Aorta (tissue), 5 donors: ENCODE measurements at regions not wholly inside any gene's neighbourhood (a gene's known extent, or its start where the extent isn't known, plus 50 kb on each side); places are given as distances from the start of the nearest gene placed in this dataset.

Source experiments
- ATAC-seq: fragments of 200-7000 bp; cut with Tn5 transposase; one replicate; pipeline ENCODE4 v1.9.1; 2022; ENCODE audit warnings: moderate library complexity; ENCODE audit not compliant: low FRiP score
- DNase-seq, 2 donors: peaks; one replicate each; pipeline ENCODE4 v3.0.0-alpha.2; 2020
- H3K27ac ChIP-seq, 2 donors: one replicate each; pipeline ENCODE4 v1.5.1; 2013; ENCODE audit warnings: low read length in 2 of 2, mild to moderate bottlenecking in 2 of 2, moderate library complexity in 2 of 2, control low read depth in 1 of 2, inconsistent platforms in 1 of 2, low read depth in 1 of 2
- H3K27me3 ChIP-seq, 2 donors: one replicate each; pipeline ENCODE4 v1.6.1; 2013; ENCODE audit warnings: control low read depth in 1 of 2, low read length in 1 of 2, mild to moderate bottlenecking in 1 of 2, moderate library complexity in 1 of 2; ENCODE audit not compliant: insufficient read depth in 2 of 2, control insufficient read depth in 1 of 2
- H3K36me3 ChIP-seq, 2 donors: one replicate each; pipeline ENCODE4 v1.6.1; 2013; ENCODE audit warnings: control low read depth in 1 of 2, low read length in 1 of 2, mild to moderate bottlenecking in 1 of 2; ENCODE audit not compliant: insufficient read depth in 2 of 2, control insufficient read depth in 1 of 2
- H3K4me1 ChIP-seq, 2 donors: one replicate each; pipeline ENCODE4 v1.6.1; 2013; ENCODE audit warnings: low read length in 2 of 2, control low read depth in 1 of 2, mild to moderate bottlenecking in 1 of 2, moderate library complexity in 1 of 2; ENCODE audit not compliant: insufficient read depth in 2 of 2, control insufficient read depth in 1 of 2
- H3K4me3 ChIP-seq, 2 donors: one replicate each; pipeline ENCODE4 v1.5.1; 2013; ENCODE audit warnings: low read length in 2 of 2, control low read depth in 1 of 2, mild to moderate bottlenecking in 1 of 2
- H3K9me3 ChIP-seq: one replicate; pipeline ENCODE4 v1.6.1; 2013; ENCODE audit warnings: mild to moderate bottlenecking, low read length; ENCODE audit not compliant: control insufficient read depth
- WGBS, 2 donors: extraction: QIAGEN DNeasy Blood & Tissue Kit; methylation state at CpG; one replicate each; pipeline ENCODE4 v1.1.7; 2013; 5-methylcytosine and 5-hydroxymethylcytosine counted together
- intact Hi-C, 2 donors: fragments of 100-400 bp; cut with DNase I; formaldehyde crosslinking; loops; one replicate each; pipeline versions ENCODE4 v1.14.2 to v1.15.0; 2022
- donor health status: healthy with polysubstance abuse.
- donor health status: Bipolar disorder and iron deficiency.
- donor health status: DM: no; HTN: no; CAD: no.
- donor health status: DM: no; HTN: no; CAD: no.
- donor health status: DM: yes; HTN: yes; CAD: no.

DNA sequence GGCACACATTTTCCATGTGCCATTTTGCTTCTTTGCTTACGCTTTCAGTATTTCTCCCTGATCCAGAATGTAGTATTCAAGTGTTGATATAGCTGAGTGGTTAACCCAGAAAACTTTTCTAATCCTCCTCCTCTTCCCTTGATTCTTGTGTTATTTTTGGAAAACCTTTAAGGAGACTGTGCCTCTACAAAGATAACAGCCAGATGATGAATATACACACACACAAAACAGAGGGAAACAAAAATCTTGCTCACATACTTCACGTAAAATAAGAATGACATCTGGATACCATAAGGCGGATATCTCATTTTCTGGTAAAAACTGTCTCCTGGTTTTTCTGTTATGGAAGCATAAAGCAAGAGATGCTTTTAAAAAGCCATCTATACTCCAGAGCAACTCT, 295.8 kb upstream of the THBS1 start:
- Histone ChIP-seq H3K4me1 (no peaks in the 10 kb centered on the region), H3K27ac (no peak overlapping the region), H3K9me3 (no peaks in the 10 kb centered on the region), H3K36me3 (no peaks in the 10 kb centered on the region), H3K27me3 (no peaks in the 10 kb centered on the region), H3K4me3 (no peak overlapping the region)
- DNase-seq, result no peak
- WGBS, 2 donors, result 46 to 57% methylated on average over 3 of the region's 3 CpGs
- intact Hi-C loops, result no loop called here
- no peak for ATAC-seq

DNA sequence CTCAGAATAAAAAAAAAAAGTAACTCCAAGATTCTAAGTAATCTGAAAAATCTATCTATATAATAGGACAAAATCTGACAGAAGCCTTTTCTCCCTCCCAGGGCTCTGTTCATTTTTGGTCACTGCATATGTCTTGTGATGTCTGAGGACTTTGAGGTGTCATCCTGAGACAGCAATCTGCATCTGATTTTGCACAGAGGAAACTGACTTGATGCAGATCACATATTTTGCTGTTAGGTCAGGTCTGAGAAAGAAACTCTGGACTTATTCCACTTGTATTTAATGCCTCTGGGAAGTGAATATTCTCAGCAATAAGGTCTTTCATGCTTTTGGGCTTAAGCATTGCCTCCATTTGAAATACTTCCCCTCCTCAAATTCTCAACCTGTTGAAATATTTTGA, 295.2 kb upstream of the THBS1 start:
- Histone ChIP-seq H3K4me1 (no peaks in the 10 kb centered on the region), H3K4me3 (no peak overlapping the region), H3K27me3 (no peaks in the 10 kb centered on the region), H3K36me3 (no peaks in the 10 kb centered on the region), H3K27ac (no peak overlapping the region), H3K9me3 (no peaks in the 10 kb centered on the region)
- no peak for DNase-seq
- intact Hi-C loops, result no loop called here
- ATAC-seq, result no peak

DNA sequence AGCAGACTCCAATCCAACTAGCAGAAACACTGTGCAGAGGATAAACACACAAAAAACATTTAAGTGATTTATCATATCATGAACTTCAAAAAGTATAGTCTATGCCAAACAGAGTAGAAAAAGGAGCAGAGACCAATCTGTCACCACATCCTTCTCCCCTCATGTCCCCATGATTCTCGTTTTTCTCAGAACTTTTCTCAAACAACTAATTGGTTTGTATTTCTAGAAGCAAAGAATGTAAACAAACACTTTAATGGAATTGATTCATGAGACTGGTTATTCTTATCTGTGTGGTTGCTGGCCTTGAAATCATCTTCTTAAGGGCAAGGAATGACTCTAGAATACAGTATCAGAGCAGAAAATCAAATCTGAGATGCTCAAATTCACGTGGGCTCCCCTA, 294.2 kb upstream of the THBS1 start:
- ATAC-seq (no peak), DNase-seq (no peak)
- Histone ChIP-seq H3K4me3 (no peak overlapping the region), H3K9me3 (no peaks in the 10 kb centered on the region), H3K36me3 (no peaks in the 10 kb centered on the region), H3K4me1 (no peaks in the 10 kb centered on the region), H3K27me3 (no peaks in the 10 kb centered on the region), H3K27ac (no peak overlapping the region)
- WGBS, 2 donors, result 26 to 35% methylated on average over 2 of the region's 2 CpGs
- intact Hi-C loops, result no loop called here

DNA sequence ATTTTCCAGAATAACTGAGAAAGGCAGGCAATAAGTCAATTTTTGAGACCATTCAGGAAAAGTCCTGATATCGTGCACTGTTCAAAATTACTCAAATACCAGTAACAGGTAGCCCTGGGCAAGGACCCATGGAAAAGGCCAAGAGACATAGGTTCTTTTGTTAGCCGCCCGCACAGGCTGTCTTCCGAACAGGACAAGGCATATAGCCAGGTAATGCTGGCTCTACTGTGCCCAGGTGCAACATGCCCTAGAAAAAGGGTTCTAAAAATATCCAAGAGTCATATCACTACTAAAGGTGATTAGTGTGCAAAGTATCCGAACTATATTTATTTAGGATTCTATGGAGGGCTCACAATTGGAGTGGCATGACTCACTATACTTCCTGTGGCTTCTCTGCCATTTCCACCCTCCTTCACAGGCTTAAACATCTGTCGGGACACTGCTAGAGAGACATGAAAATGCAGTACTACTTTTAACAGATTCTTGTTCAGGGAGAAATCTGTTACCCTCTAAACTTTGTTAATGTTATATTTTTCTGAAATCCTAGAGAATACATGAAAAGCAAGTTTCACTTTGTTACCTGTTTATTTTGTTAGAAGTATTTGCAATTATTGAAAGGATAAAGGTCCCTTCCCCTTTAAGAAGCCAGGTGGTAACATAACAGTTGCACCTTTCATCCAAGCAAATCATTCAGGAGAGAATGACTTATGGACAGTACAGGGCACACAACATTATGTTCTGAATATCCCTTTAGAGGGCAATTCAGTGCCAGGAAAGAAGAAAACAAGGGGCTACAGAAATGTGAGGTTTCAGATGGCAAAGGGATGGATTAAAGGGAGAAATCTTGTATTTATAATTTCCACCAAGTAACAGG, 293.3 kb upstream of the THBS1 start:
- ATAC-seq (no peak), DNase-seq (no peak)
- WGBS, 2 donors, result 62 to 67% methylated on average over 6 of the region's 6 CpGs
- no peaks in the 10 kb centered on the region for H3K36me3 ChIP-seq
- intact Hi-C loops, result no loop called here
- no peak overlapping the region for H3K27ac ChIP-seq
- no peaks in the 10 kb centered on the region for H3K9me3 ChIP-seq
- no peak overlapping the region for H3K4me3 ChIP-seq
- no peaks in the 10 kb centered on the region for H3K4me1 ChIP-seq
- no peaks in the 10 kb centered on the region for H3K27me3 ChIP-seq

DNA sequence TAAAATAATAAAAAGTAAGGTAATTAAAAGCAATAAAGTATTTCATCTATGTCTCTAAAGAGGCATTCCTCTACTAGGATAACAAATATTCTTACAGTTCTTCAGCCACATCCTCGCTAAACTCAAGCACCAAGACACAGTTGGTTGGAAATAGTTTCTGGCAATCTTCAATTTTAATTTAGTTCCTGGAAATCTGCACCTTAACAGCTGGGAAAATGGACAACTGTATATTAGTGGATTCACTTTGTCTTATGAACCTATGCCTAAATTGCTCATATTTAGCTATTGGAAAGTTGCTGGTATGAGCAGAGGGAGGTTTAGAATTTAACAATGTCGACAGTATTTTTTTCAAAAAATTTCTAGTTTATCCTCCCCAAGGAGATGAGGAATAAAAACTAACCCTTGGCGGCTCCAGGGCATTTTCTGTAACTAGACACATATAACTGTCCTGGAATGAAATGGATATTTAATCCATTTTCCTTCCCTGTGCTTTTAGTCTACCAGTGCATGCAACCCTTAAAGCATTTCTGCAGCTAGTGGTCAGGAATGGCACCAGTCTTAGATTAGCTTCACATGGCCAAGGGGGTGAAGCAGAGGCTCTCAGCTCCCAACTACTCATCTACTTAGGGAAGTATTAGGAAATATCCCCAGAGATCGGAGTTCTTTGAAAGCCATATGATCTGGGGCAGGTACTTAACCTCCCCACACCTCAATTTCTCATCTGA, 290.0 kb upstream of the THBS1 start:
- Histone ChIP-seq H3K4me3 (no peak overlapping the region), H3K4me1 (no peaks in the 10 kb centered on the region), H3K27ac (no peak overlapping the region), H3K36me3 (no peaks in the 10 kb centered on the region), H3K9me3 (no peaks in the 10 kb centered on the region), H3K27me3 (no peaks in the 10 kb centered on the region)
- ATAC-seq (no peak), DNase-seq (no peak)
- 77 to 84% methylated on average over 4 of the region's 4 CpGs for WGBS, 2 donors
- intact Hi-C loops, result no loop called here

DNA sequence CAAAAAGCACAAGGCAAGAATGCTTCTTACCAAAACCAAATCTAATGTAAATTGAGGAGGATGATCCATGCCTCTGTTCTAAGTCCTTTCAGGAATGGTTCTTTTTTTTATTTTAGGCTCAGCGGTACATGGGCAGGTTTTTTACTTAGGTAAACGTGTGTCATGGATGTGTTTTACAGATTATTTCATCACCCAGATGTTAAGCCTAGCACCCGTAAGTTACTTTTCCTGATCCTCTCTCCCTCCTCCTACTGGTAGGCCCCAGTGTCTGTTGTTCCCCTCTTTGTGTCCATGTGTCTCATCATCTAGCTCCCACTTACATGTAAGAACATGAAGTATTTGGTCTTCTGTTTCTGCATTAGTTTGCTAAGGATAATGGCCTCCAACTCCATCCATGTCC, 289.2 kb upstream of the THBS1 start:
- intact Hi-C loops, result no loop called here
- Histone ChIP-seq H3K4me3 (no peak overlapping the region), H3K9me3 (no peaks in the 10 kb centered on the region), H3K36me3 (no peaks in the 10 kb centered on the region), H3K4me1 (no peaks in the 10 kb centered on the region), H3K27ac (no peak overlapping the region), H3K27me3 (no peaks in the 10 kb centered on the region)
- ATAC-seq (no peak), DNase-seq (no peak)
- 88% methylated on average over 3 of the region's 3 CpGs for WGBS, 2 donors

DNA sequence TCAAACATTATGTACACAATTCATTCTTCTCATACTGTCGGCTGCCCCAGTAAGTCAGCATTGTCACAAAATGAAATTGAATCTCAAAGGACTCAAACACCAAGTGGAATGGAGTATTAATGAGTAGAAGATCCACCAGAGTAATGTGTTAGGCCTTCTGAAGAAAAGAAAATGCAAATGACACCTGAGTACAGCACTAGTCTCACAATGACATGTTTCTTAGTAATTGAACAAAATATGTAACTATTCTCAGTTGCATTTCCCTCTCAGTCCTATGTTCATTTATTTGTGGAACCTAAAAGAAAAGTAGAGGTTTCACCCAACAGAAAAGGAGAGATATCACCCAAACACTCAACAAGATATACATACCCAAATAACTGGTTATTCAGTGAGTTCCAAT, 283.9 kb upstream of the THBS1 start:
- Histone ChIP-seq H3K27me3 (peaks cover 0 to 1% of the 10 kb centered on the region in 2 donors), H3K4me1 (no peaks in the 10 kb centered on the region)
- intact Hi-C loops, result no loop called here

DNA sequence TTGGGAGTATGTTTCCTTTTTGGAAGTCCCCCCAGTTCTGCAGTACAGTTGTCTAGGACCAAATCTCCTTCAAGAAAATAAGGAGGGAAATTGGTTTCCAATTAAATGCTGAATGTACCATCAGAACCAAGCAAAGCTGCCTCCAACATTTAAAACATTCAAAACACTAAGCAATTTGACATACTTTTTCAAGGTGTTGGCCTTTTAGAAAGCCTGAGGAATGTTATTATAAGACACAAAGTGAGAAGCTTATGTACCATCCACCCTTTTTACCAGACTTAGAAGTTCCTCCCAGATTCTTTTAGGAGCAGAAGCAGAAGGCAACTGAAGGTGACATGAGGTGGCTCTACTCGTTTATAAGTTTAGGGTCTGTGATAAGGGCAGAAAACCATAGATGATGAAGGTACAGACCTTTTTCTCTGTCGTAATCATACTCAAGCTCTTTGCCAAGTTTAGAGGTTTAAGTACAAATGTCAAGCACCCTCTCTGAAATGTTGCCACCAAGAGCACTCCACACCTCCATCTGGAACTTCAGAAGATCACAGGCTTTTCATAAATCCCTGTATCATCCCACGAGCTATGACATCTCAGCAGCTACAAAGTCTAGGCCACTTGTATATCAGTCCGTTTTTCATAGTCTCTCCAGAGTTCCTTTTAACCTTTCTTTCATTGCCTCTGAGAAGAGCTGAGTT, 282.5 kb upstream of the THBS1 start:
- 81 to 83% methylated on average over 4 of the region's 4 CpGs for WGBS, 2 donors
- ATAC-seq, result no peak
- no peak for DNase-seq

More for the DNA sequence above, 283.9 kb upstream of the THBS1 start:
- Histone ChIP-seq H3K4me3 (no peak overlapping the region), H3K27ac (no peak overlapping the region), H3K9me3 (no peaks in the 10 kb centered on the region), H3K36me3 (no peaks in the 10 kb centered on the region)
- ATAC-seq, result no peak
- DNase-seq, result no peak
- 87 to 92% methylated on average over 1 of the region's 1 CpG for WGBS, 2 donors

More for the DNA sequence above, 282.5 kb upstream of the THBS1 start:
- H3K36me3 ChIP-seq, result no peaks in the 10 kb centered on the region
- no peaks in the 10 kb centered on the region for H3K9me3 ChIP-seq
- no peaks in the 10 kb centered on the region for H3K4me1 ChIP-seq
- no peak overlapping the region for H3K4me3 ChIP-seq
- intact Hi-C loops, result no loop called here
- peaks cover 0 to 2% of the 10 kb centered on the region in 2 donors for H3K27me3 ChIP-seq
- H3K27ac ChIP-seq, result no peak overlapping the region
